PC-3 (cell line): ENCODE measurements at regions not wholly inside any gene's neighbourhood (a gene's known extent, or its start where the extent isn't known, plus 50 kb on each side); places are given as distances from the start of the nearest gene placed in this dataset.
"Not testable (repeated sequence)": the region's sequence is repeated elsewhere in the genome, so short reads cannot be mapped to it uniquely, and the experiment has no call there.

Experiments
- ATAC-seq: fragments of 200-7000 bp; cut with Tn5 transposase; 2 replicates; pipeline ENCODE4 v1.9.1; 2020; ENCODE audit warnings: mild to moderate bottlenecking, moderate library complexity
- BruUV-seq: library from RNA; stranded (reverse); fragments of 400-500 nt; replicated peaks from 2 replicates; lab custom pipeline; 2021; lab: Mats Ljungman, UMichigan
- CTCF ChIA-PET: fragments of 300-600 bp; sonication (Branson Sonifier 250); formaldehyde crosslinking; loops from one replicate; lab custom pipeline; 2022; ENCODE audit warnings: antibody characterized with exemption; lab: Charles Lee
- POLR2A ChIA-PET: fragments of 300-600 bp; sonication (Branson Sonifier 250); formaldehyde crosslinking; loops from one replicate; lab custom pipeline; 2022; ENCODE audit warnings: antibody characterized with exemption; ENCODE audit not compliant: unreplicated experiment; lab: Charles Lee
- DNase-seq: peaks from one replicate; pipeline ENCODE4 v3.0.0-alpha.2; 2015
- H2AFZ ChIP-seq: fragments of 300-600 bp; sonication (generic); 2 replicates; pipeline ENCODE4 v1.6.0; 2016; ENCODE audit warnings: antibody characterized with exemption, low read length
- H3F3A ChIP-seq: fragments of 300-600 bp; sonication (generic); one replicate; pipeline ENCODE4 v1.6.0; 2017; ENCODE audit warnings: antibody characterized with exemption, low read length, control low read depth, mild to moderate bottlenecking; ENCODE audit not compliant: unreplicated experiment
- H3K27ac ChIP-seq: fragments of 300-600 bp; sonication (generic); 2 replicates; pipeline ENCODE4 v1.5.1; 2016; ENCODE audit warnings: mild to moderate bottlenecking, low read length
- H3K27me3 ChIP-seq: fragments of 300-600 bp; sonication (generic); 2 replicates; pipeline ENCODE4 v1.6.1; 2016; ENCODE audit warnings: low read length, mixed read lengths
- H3K36me3 ChIP-seq: fragments of 300-600 bp; sonication (generic); 2 replicates; pipeline ENCODE4 v1.6.1; 2016; ENCODE audit warnings: low read depth, mixed run types, low read length, mixed read lengths
- H3K4me1 ChIP-seq: fragments of 300-600 bp; sonication (generic); 2 replicates; pipeline ENCODE4 v1.5.1; 2016; ENCODE audit warnings: low read length; ENCODE audit not compliant: insufficient read depth
- H3K4me2 ChIP-seq: fragments of 300-600 bp; sonication (generic); 2 replicates; pipeline ENCODE4 v1.6.0; 2016; ENCODE audit warnings: low read length
- H3K4me3 ChIP-seq: fragments of 300-600 bp; sonication (generic); 2 replicates; pipeline ENCODE4 v1.5.1; 2016; ENCODE audit warnings: mild to moderate bottlenecking, low read length, mixed read lengths
- H3K79me2 ChIP-seq: fragments of 300-600 bp; sonication (generic); 2 replicates; pipeline ENCODE4 v1.6.1; 2017; ENCODE audit warnings: low read length, mixed read lengths
- H3K9ac ChIP-seq: fragments of 300-600 bp; sonication (generic); 2 replicates; pipeline ENCODE4 v1.6.0; 2016; ENCODE audit warnings: mild to moderate bottlenecking, low read length
- H3K9me2 ChIP-seq: fragments of 300-600 bp; sonication (generic); replicated peaks from 2 replicates; pipeline ENCODE4 v1.6.1; 2016; ENCODE audit warnings: mixed run types, low read length, mixed read lengths
- H3K9me3 ChIP-seq: fragments of 300-600 bp; sonication (generic); 2 replicates; pipeline ENCODE4 v1.6.1; 2016; ENCODE audit warnings: low read length, mixed read lengths
- H4K20me1 ChIP-seq: fragments of 300-600 bp; sonication (generic); 2 replicates; pipeline ENCODE4 v1.6.1; 2016; ENCODE audit warnings: low read length, mixed read lengths
- EZH2 ChIP-seq: fragments of 300-600 bp; sonication (generic); IDR thresholded peaks from one replicate; pipeline ENCODE4 v1.6.1; 2017; ENCODE audit warnings: antibody characterized with exemption, mild to moderate bottlenecking, low read length; ENCODE audit not compliant: unreplicated experiment
- EZH2phosphoT487 ChIP-seq: fragments of 300-600 bp; sonication (generic); IDR thresholded peaks from 2 replicates; pipeline ENCODE4 v1.6.1; 2018; ENCODE audit warnings: mild to moderate bottlenecking, antibody characterized with exemption, low read length, borderline replicate concordance
- intact Hi-C: fragments of 100-400 bp; cut with micrococcal nuclease; formaldehyde crosslinking; loops from 2 replicates; pipeline ENCODE4 v1.9.0; 2023
- TF ChIP-seq, protein P1 (sequence below): fragments of 300-600 bp; sonication (generic); conservative IDR thresholded peaks from 2 replicates; pipeline ENCODE4 v1.5.1; 2017; ENCODE audit warnings: antibody characterized with exemption, low read depth, mild to moderate bottlenecking, low read length

DNA sequence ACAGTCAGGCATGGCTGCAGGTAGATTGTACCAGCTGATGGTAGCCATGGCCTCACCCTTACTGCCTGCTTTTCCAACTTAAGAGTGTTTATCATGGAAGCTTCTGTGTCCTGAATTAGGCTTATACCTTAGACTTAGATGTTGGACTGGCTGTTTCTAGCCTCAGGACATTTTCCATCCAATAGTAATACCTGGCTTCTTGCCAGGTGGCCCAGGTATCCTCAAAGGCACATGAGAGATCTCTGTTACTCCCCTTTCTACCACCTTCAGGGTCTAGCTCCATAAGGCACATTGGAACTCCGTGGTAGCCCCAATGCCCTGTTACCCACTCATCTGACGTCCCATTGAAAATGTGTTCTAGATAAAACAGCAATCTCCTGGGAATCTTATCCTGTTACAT, 407.5 kb downstream of the SPRY2 start:
- intact Hi-C loops: loop anchor here (10.0 kb wide), 2 partner anchors 119 to 249 kb away; no protein-coding TSS in a partner anchor
- Histone ChIP-seq H3K27ac (0 out of 2 replicates have a peak overlapping the region, but pooled peaks have one; percentile 37), H3K36me3 (no peaks in the 10 kb centered on the region), H2AFZ (no peak overlapping the region), H3F3A (peaks cover 10% of the 10 kb centered on the region), H3K9ac (no peak overlapping the region), H3K4me1 (peaks cover 44% of the 10 kb centered on the region), H3K9me3 (no peaks in the 10 kb centered on the region), H3K79me2 (no peaks in the 10 kb centered on the region), H3K27me3 (no peaks in the 10 kb centered on the region), H3K9me2 (no peaks in the 10 kb centered on the region), H4K20me1 (no peaks in the 10 kb centered on the region), H3K4me2 (no peak overlapping the region), H3K4me3 (no peak overlapping the region)
- no TSS peak for BruUV-seq
- ChIA-PET POLR2A (no interaction called here), CTCF (no interaction called here)
- peak; percentile 17 for DNase-seq
- TF ChIP-seq EZH2: no peak
- TF ChIP-seq, protein P1, sequence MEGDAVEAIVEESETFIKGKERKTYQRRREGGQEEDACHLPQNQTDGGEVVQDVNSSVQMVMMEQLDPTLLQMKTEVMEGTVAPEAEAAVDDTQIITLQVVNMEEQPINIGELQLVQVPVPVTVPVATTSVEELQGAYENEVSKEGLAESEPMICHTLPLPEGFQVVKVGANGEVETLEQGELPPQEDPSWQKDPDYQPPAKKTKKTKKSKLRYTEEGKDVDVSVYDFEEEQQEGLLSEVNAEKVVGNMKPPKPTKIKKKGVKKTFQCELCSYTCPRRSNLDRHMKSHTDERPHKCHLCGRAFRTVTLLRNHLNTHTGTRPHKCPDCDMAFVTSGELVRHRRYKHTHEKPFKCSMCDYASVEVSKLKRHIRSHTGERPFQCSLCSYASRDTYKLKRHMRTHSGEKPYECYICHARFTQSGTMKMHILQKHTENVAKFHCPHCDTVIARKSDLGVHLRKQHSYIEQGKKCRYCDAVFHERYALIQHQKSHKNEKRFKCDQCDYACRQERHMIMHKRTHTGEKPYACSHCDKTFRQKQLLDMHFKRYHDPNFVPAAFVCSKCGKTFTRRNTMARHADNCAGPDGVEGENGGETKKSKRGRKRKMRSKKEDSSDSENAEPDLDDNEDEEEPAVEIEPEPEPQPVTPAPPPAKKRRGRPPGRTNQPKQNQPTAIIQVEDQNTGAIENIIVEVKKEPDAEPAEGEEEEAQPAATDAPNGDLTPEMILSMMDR: no peak
- TF ChIP-seq EZH2phosphoT487: no peak
- no peak for ATAC-seq

DNA sequence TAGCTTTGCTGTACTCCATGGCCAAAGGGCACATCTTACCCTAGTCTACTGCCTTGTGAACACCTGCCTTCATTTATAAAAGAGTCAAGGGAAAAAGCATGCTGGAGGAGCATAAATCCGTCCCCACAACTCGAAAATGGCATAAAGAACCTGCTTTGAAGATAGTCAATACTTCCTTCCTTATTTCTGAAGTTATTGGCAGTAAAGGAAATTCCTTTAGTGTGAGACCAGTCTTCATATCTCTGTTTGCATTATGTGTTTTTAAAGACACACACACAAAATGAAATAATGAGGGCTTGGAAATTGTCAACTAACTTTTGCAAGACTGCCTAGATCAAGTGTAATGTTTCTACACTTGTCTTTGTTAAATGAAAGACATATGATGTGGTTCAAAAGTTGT, 408.4 kb downstream of the SPRY2 start:
- POLR2A ChIA-PET: no interaction called here
- no peaks in the 10 kb centered on the region for H3K79me2 ChIP-seq
- H3F3A ChIP-seq: peaks cover 10% of the 10 kb centered on the region
- peaks cover 38% of the 10 kb centered on the region for H3K4me1 ChIP-seq
- no peak overlapping the region for H3K9ac ChIP-seq
- DNase-seq (peak; percentile 21), ATAC-seq (no peak)
- 0 out of 2 replicates have a peak overlapping the region, but pooled peaks have one; percentile 10 for H3K4me2 ChIP-seq
- intact Hi-C loops: loop anchor here (10.0 kb wide), 2 partner anchors 118 to 248 kb away; no protein-coding TSS in a partner anchor
- H4K20me1 ChIP-seq: no peaks in the 10 kb centered on the region
- no peak overlapping the region for H3K4me3 ChIP-seq
- no peaks in the 10 kb centered on the region for H3K9me3 ChIP-seq
- H3K36me3 ChIP-seq: no peaks in the 10 kb centered on the region
- TF ChIP-seq EZH2phosphoT487 (no peak), EZH2 (no peak)
- TF ChIP-seq, protein P1: no peak
- no TSS peak for BruUV-seq
- H3K27ac ChIP-seq: peak overlapping the region; percentile 37
- H3K9me2 ChIP-seq: no peaks in the 10 kb centered on the region
- H2AFZ ChIP-seq: 0 out of 2 replicates have a peak overlapping the region, but pooled peaks have one; percentile 36
- CTCF ChIA-PET: no interaction called here
- H3K27me3 ChIP-seq: no peaks in the 10 kb centered on the region

DNA sequence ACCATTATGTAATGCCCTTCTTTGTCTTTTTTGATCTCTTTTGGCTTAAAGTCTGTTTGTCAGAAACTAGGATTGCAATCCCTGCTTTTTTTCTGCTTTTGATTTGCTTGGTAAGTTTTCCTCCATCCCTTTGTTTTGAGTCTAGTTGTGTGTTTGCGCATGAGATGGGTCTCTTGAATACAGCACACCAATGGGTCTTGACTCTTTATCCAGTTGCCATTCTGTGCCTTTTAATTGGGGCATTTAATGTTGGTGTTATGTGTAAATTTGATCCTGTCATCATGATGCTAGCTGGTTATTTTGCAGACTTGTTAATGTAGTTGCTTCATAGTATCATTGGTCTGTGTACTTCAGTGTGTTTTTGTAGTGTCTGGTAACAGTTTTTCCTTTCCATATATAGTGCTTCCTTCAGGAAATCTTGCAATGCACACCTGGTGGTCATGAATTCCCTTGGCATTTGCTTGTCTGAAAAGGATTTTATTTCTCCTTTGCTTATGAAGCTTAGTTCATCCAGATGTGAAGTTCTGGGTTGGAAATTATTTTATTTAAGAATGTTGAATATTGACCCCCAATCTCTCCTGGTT, 416.9 kb downstream of the SPRY2 start:
- H3K9me2 ChIP-seq, BruUV-seq, H3K27me3 ChIP-seq, H3K9ac ChIP-seq, intact Hi-C loops, DNase-seq, H3K4me1 ChIP-seq, H3K4me2 ChIP-seq, ATAC-seq, H2AFZ ChIP-seq, H4K20me1 ChIP-seq, POLR2A ChIA-PET, H3K4me3 ChIP-seq, CTCF ChIA-PET, H3K79me2 ChIP-seq, H3F3A ChIP-seq, H3K27ac ChIP-seq, H3K36me3 ChIP-seq, H3K9me3 ChIP-seq: not testable (repeated sequence)
